Panc1 (cell line): ENCODE measurements at regions not wholly inside any gene's neighbourhood (a gene's known extent, or its start where the extent isn't known, plus 50 kb on each side); places are given as distances from the start of the nearest gene placed in this dataset.

ENCODE experiments used
- CTCF ChIP-seq: fragments of 450-650 bp; IDR thresholded peaks from 2 replicates; pipeline ENCODE4 v1.5.1; 2017; ENCODE audit warnings: mild to moderate bottlenecking
- POLR2AphosphoS5 ChIP-seq: IDR thresholded peaks from 2 replicates; pipeline ENCODE4 v1.6.1; 2012; ENCODE audit warnings: mild to moderate bottlenecking, low read depth, low read length, moderate library complexity
- REST ChIP-seq, 2 experiments: IDR thresholded peaks; 2 replicates each; pipeline ENCODE4 v1.6.1; 2011 to 2012; ENCODE audit warnings: low read depth in 2 of 2, control low read depth in 1 of 2, low read length in 1 of 2, mild to moderate bottlenecking in 1 of 2, moderate library complexity in 1 of 2; ENCODE audit not compliant: insufficient read depth in 1 of 2
- SIN3A ChIP-seq: IDR thresholded peaks from 2 replicates; pipeline ENCODE4 v1.6.1; 2012; ENCODE audit warnings: low read depth, mild to moderate bottlenecking, low read length, moderate library complexity, borderline replicate concordance; ENCODE audit not compliant: insufficient read depth
- TCF7L2 ChIP-seq: IDR thresholded peaks from 2 replicates; pipeline ENCODE4 v1.6.1; 2011; ENCODE audit warnings: mild to moderate bottlenecking, low read depth, low read length, inconsistent platforms

GRCh38 chr1:90351019-90351418, 356.1 kb downstream of the ZNF326 start:
- TF ChIP-seq CTCF, result no peak
- no peak for TF ChIP-seq POLR2AphosphoS5
- TF ChIP-seq SIN3A, result no peak
- TF ChIP-seq TCF7L2, result no peak
- TF ChIP-seq REST (IDR thresholded peaks at IDR 0.05; ENCODE audit: insufficient read depth in 1 of 2, low read depth in 2 of 2, low read length in 1 of 2), result no peak
